Natural killer cell treated with Interleukin-12 subunit alpha and Interleukin-12 subunit beta and Interleukin-15 and Interleukin-18, amount 100 ng/mL, for 72 hours (primary cell): ENCODE measurements at regions not wholly inside any gene's neighbourhood (a gene's known extent, or its start where the extent isn't known, plus 50 kb on each side); places are given as distances from the start of the nearest gene placed in this dataset.
A peak's percentile ranks its signal among the peaks of the same experiment; 100 is the strongest.
"Not testable (repeated sequence)": the region's sequence is repeated elsewhere in the genome, so short reads cannot be mapped to it uniquely, and the experiment has no call there.

Source experiments
- ATAC-seq, 2 donors: fragments of 150-1000 bp; cut with Tn5 transposase in 1 of 2; sonication (Bioruptor Pico), chemical (Tn5 transposase) in 1 of 2; 2 replicates each; pipeline ENCODE4 v1.10.0; 2021
- DNase-seq: peaks from one replicate; pipeline ENCODE4 v3.0.0; 2022; ENCODE audit warnings: low spot score
- H3K27ac Mint-ChIP-seq, 2 donors: 1 replicate in 1 of 2; 2 replicates in 1 of 2; pipeline ENCODE4 v1.8.0; 2022; ENCODE audit warnings: mixed read lengths in 2 of 2, mild to moderate bottlenecking in 1 of 2, moderate library complexity in 1 of 2
- H3K27me3 Mint-ChIP-seq, 2 donors: 1 replicate in 1 of 2; 2 replicates in 1 of 2; pipeline ENCODE4 v1.8.0; 2022; ENCODE audit warnings: mixed read lengths in 2 of 2
- H3K36me3 Mint-ChIP-seq: one replicate; pipeline ENCODE4 v1.8.0; 2022; ENCODE audit warnings: mixed read lengths
- H3K4me1 Mint-ChIP-seq, 2 donors: 1 replicate in 1 of 2; 2 replicates in 1 of 2; pipeline ENCODE4 v1.8.0; 2022; ENCODE audit warnings: low read depth in 2 of 2, mixed read lengths in 2 of 2, mild to moderate bottlenecking in 1 of 2
- H3K4me3 Mint-ChIP-seq: one replicate; pipeline ENCODE4 v1.8.0; 2022; ENCODE audit warnings: mixed read lengths
- H3K9me3 Mint-ChIP-seq: 2 replicates; pipeline ENCODE4 v1.8.0; 2022; ENCODE audit warnings: mixed read lengths

- Mint-ChIP-seq H3K4me1 (no peaks in the 10 kb centered on the region), H3K4me3 (no peak overlapping the region), H3K36me3 (no peaks in the 10 kb centered on the region), H3K27me3 (peaks cover 5% of the 10 kb centered on the region in 2 donors), H3K9me3 (no peaks in the 10 kb centered on the region), H3K27ac (no peak overlapping the region)
- ATAC-seq, result no peak
- DNase-seq, result no peak
These were observed 69.7 kb downstream of the RPS6KA4 start for GRCh38 chr11:64428693-64429092.

- no peaks in the 10 kb centered on the region for H3K36me3 Mint-ChIP-seq
- ATAC-seq, result peak in 1 of 2 donors; percentile 20
- no peak overlapping the region for H3K27ac Mint-ChIP-seq
- no peaks in the 10 kb centered on the region for H3K9me3 Mint-ChIP-seq
- no peaks in the 10 kb centered on the region for H3K4me1 Mint-ChIP-seq
- H3K27me3 Mint-ChIP-seq, result peaks cover 5% of the 10 kb centered on the region in 2 donors
- H3K4me3 Mint-ChIP-seq, result no peak overlapping the region
- no peak for DNase-seq
These were observed 71.0 kb downstream of the RPS6KA4 start for GRCh38 chr11:64429970-64430369.

GRCh38 chr11:64430645-64431044 lies 71.7 kb downstream of the RPS6KA4 start:
- DNase-seq, result no peak
- Mint-ChIP-seq H3K27ac (no peak overlapping the region), H3K27me3 (peaks cover 5% of the 10 kb centered on the region in 2 donors), H3K4me3 (no peak overlapping the region), H3K36me3 (no peaks in the 10 kb centered on the region), H3K9me3 (no peaks in the 10 kb centered on the region), H3K4me1 (no peaks in the 10 kb centered on the region)
- ATAC-seq, result no peak

- peaks cover 7 to 8% of the 10 kb centered on the region in 2 donors for H3K27me3 Mint-ChIP-seq
- H3K4me1 Mint-ChIP-seq, result no peaks in the 10 kb centered on the region
- H3K27ac Mint-ChIP-seq, result no peak overlapping the region
- ATAC-seq, result no peak
- no peaks in the 10 kb centered on the region for H3K9me3 Mint-ChIP-seq
- no peak overlapping the region for H3K4me3 Mint-ChIP-seq
- no peaks in the 10 kb centered on the region for H3K36me3 Mint-ChIP-seq
- DNase-seq, result no peak
These were observed 77.0 kb downstream of the RPS6KA4 start for GRCh38 chr11:64436000-64436399.

GRCh38 chr11:64437426-64437825 lies 78.5 kb downstream of the RPS6KA4 start:
- peaks cover 7 to 20% of the 10 kb centered on the region in 2 donors for H3K27me3 Mint-ChIP-seq
- no peaks in the 10 kb centered on the region for H3K36me3 Mint-ChIP-seq
- no peak overlapping the region for H3K4me3 Mint-ChIP-seq
- H3K27ac Mint-ChIP-seq, result no peak overlapping the region
- H3K4me1 Mint-ChIP-seq, result no peaks in the 10 kb centered on the region
- ATAC-seq (no peak), DNase-seq (no peak)
- H3K9me3 Mint-ChIP-seq, result no peaks in the 10 kb centered on the region

- Mint-ChIP-seq H3K4me1 (no peaks in the 10 kb centered on the region), H3K36me3 (no peaks in the 10 kb centered on the region), H3K27me3 (peaks cover 7 to 33% of the 10 kb centered on the region in 2 donors), H3K27ac (no peak overlapping the region), H3K9me3 (no peaks in the 10 kb centered on the region), H3K4me3 (no peak overlapping the region)
- DNase-seq (no peak), ATAC-seq (no peak)
These were observed 80.2 kb downstream of the RPS6KA4 start for GRCh38 chr11:64438986-64439771.

GRCh38 chr11:64439772-64440491 lies 81.0 kb downstream of the RPS6KA4 start:
- not testable (repeated sequence) for H3K9me3 Mint-ChIP-seq, H3K4me3 Mint-ChIP-seq, H3K36me3 Mint-ChIP-seq, H3K27ac Mint-ChIP-seq, H3K4me1 Mint-ChIP-seq, DNase-seq, ATAC-seq
- H3K27me3 Mint-ChIP-seq, result peaks cover 7 to 33% of the 10 kb centered on the region in 2 donors

- Mint-ChIP-seq H3K36me3 (no peaks in the 10 kb centered on the region), H3K27ac (no peak overlapping the region), H3K4me3 (no peak overlapping the region), H3K27me3 (peaks cover 7 to 33% of the 10 kb centered on the region in 2 donors), H3K4me1 (no peaks in the 10 kb centered on the region), H3K9me3 (no peaks in the 10 kb centered on the region)
- ATAC-seq, result peak in 1 of 2 donors; percentile 48
- DNase-seq, result no peak
These were observed 82.2 kb downstream of the RPS6KA4 start for GRCh38 chr11:64441127-64441526.

GRCh38 chr11:64443001-64443400 lies 84.0 kb downstream of the RPS6KA4 start:
- H3K9me3 Mint-ChIP-seq, result no peaks in the 10 kb centered on the region
- ATAC-seq (no peak), DNase-seq (no peak)
- peaks cover 1 to 2% of the 10 kb centered on the region in 2 donors for H3K4me1 Mint-ChIP-seq
- H3K36me3 Mint-ChIP-seq, result no peaks in the 10 kb centered on the region
- H3K27me3 Mint-ChIP-seq, result peaks cover 6 to 28% of the 10 kb centered on the region in 2 donors
- H3K4me3 Mint-ChIP-seq, result no peak overlapping the region
- H3K27ac Mint-ChIP-seq, result no peak overlapping the region

GRCh38 chr11:64444838-64445441 lies 86.0 kb downstream of the RPS6KA4 start:
- peaks cover 9 to 31% of the 10 kb centered on the region in 2 donors for H3K27me3 Mint-ChIP-seq
- peaks cover 10 to 11% of the 10 kb centered on the region in 2 donors for H3K4me1 Mint-ChIP-seq
- no peak for ATAC-seq
- H3K36me3 Mint-ChIP-seq, result no peaks in the 10 kb centered on the region
- no peaks in the 10 kb centered on the region for H3K9me3 Mint-ChIP-seq
- DNase-seq, result no peak
- no peak overlapping the region for H3K27ac Mint-ChIP-seq
- no peak overlapping the region for H3K4me3 Mint-ChIP-seq

GRCh38 chr11:64445651-64446050 lies 86.7 kb downstream of the RPS6KA4 start:
- Mint-ChIP-seq H3K4me3 (no peak overlapping the region), H3K9me3 (no peaks in the 10 kb centered on the region), H3K27ac (no peak overlapping the region), H3K27me3 (peaks cover 9 to 31% of the 10 kb centered on the region in 2 donors), H3K4me1 (peaks cover 10 to 11% of the 10 kb centered on the region in 2 donors), H3K36me3 (no peaks in the 10 kb centered on the region)
- DNase-seq (no peak), ATAC-seq (no peak)

GRCh38 chr11:64447831-64448598 lies 89.1 kb downstream of the RPS6KA4 start:
- Mint-ChIP-seq H3K4me3 (peak overlapping the region; percentile 62), H3K27me3 (peaks cover 9 to 13% of the 10 kb centered on the region in 2 donors), H3K27ac (peak overlapping the region in 1 of 2 donors; percentile 39), H3K9me3 (no peaks in the 10 kb centered on the region), H3K4me1 (peaks cover 10 to 11% of the 10 kb centered on the region in 2 donors), H3K36me3 (no peaks in the 10 kb centered on the region)
- ATAC-seq (no peak), DNase-seq (no peak)

- Mint-ChIP-seq H3K27me3 (peaks cover 6 to 9% of the 10 kb centered on the region in 2 donors), H3K27ac (peak overlapping the region in 1 of 2 donors; percentile 35), H3K36me3 (no peaks in the 10 kb centered on the region), H3K4me1 (peaks cover 10 to 11% of the 10 kb centered on the region in 2 donors), H3K9me3 (no peaks in the 10 kb centered on the region), H3K4me3 (peak overlapping the region; percentile 53)
- ATAC-seq (peak; percentile 82 to 86), DNase-seq (peak; percentile 74)
These were observed 89.8 kb downstream of the RPS6KA4 start for GRCh38 chr11:64448599-64449380.
